ENCODE measurements at regions not wholly inside any gene's neighbourhood (a gene's known extent, or its start where the extent isn't known, plus 50 kb on each side); places are given as distances from the start of the nearest gene placed in this dataset.

- DNase-seq (ENCODE audit: low spot score) = no peak
- Histone ChIP-seq H3K36me3 (ENCODE audit: insufficient read depth, low read length, poor library complexity, severe bottlenecking) (no peaks in the 10 kb centered on the region), H3K4me3 (ENCODE audit: low read depth, low read length, poor library complexity, severe bottlenecking) (no peak overlapping the region), H3K27ac (ENCODE audit: low read depth, low read length, poor library complexity, severe bottlenecking) (no peak overlapping the region), H3K27me3 (replicated peaks; ENCODE audit: insufficient read depth, low read depth, low read length, poor library complexity) (no peaks in the 10 kb centered on the region), H3K9me3 (ENCODE audit: low read depth, low read length, poor library complexity, severe bottlenecking) (peaks cover 12% of the 10 kb centered on the region), H3K4me1 (ENCODE audit: insufficient read depth, low read length, poor library complexity, severe bottlenecking) (no peaks in the 10 kb centered on the region)
- intact Hi-C loops (cut with micrococcal nuclease; ENCODE audit: unreplicated experiment) = no loop called here
- ChIA-PET CTCF (no interaction called here), POLR2A (ENCODE audit: low non-redundant PET) (no interaction called here)
- BruUV-seq (replicated peaks) = no TSS peak
- TF ChIP-seq CTCF (conservative IDR thresholded peaks at IDR 0.05; ENCODE audit: low read depth, low read length) (no peak), EZH2 (IDR thresholded peaks at IDR 0.05; ENCODE audit: borderline replicate concordance, low read depth, low read length, poor library complexity, severe bottlenecking) (no peak)
Measured at GRCh38 chr3:95595416-95596075, 1218.8 kb upstream of the EPHA6 start.

GRCh38 chr3:95607926-95608325 lies 1206.5 kb upstream of the EPHA6 start:
- no TSS peak for BruUV-seq (replicated peaks)
- Histone ChIP-seq H3K4me1 (ENCODE audit: insufficient read depth, low read length, poor library complexity, severe bottlenecking) (no peaks in the 10 kb centered on the region), H3K27me3 (replicated peaks; ENCODE audit: insufficient read depth, low read depth, low read length, poor library complexity) (no peaks in the 10 kb centered on the region), H3K36me3 (ENCODE audit: insufficient read depth, low read length, poor library complexity, severe bottlenecking) (no peaks in the 10 kb centered on the region), H3K9me3 (ENCODE audit: low read depth, low read length, poor library complexity, severe bottlenecking) (peaks cover 18% of the 10 kb centered on the region), H3K4me3 (ENCODE audit: low read depth, low read length, poor library complexity, severe bottlenecking) (no peak overlapping the region), H3K27ac (ENCODE audit: low read depth, low read length, poor library complexity, severe bottlenecking) (no peak overlapping the region)
- intact Hi-C loops (cut with micrococcal nuclease; ENCODE audit: unreplicated experiment) = no loop called here
- TF ChIP-seq EZH2 (IDR thresholded peaks at IDR 0.05; ENCODE audit: borderline replicate concordance, low read depth, low read length, poor library complexity, severe bottlenecking) = no peak
- DNase-seq (ENCODE audit: low spot score) = no peak
- ChIA-PET CTCF (no interaction called here), POLR2A (ENCODE audit: low non-redundant PET) (no interaction called here)

GRCh38 chr3:95609411-95609810 lies 1205.0 kb upstream of the EPHA6 start:
- no peak overlapping the region for H3K4me3 ChIP-seq (ENCODE audit: low read depth, low read length, poor library complexity, severe bottlenecking)
- ChIA-PET POLR2A (ENCODE audit: low non-redundant PET) (no interaction called here), CTCF (no interaction called here)
- H3K4me1 ChIP-seq (ENCODE audit: insufficient read depth, low read length, poor library complexity, severe bottlenecking) = no peaks in the 10 kb centered on the region
- no peak for DNase-seq (ENCODE audit: low spot score)
- no peak overlapping the region for H3K27ac ChIP-seq (ENCODE audit: low read depth, low read length, poor library complexity, severe bottlenecking)
- no peaks in the 10 kb centered on the region for H3K36me3 ChIP-seq (ENCODE audit: insufficient read depth, low read length, poor library complexity, severe bottlenecking)
- peaks cover 15% of the 10 kb centered on the region for H3K9me3 ChIP-seq (ENCODE audit: low read depth, low read length, poor library complexity, severe bottlenecking)
- no peaks in the 10 kb centered on the region for H3K27me3 ChIP-seq (replicated peaks; ENCODE audit: insufficient read depth, low read depth, low read length, poor library complexity)
- no peak for TF ChIP-seq EZH2 (IDR thresholded peaks at IDR 0.05; ENCODE audit: borderline replicate concordance, low read depth, low read length, poor library complexity, severe bottlenecking)
- no peak for TF ChIP-seq CTCF (conservative IDR thresholded peaks at IDR 0.05; ENCODE audit: low read depth, low read length)
- intact Hi-C loops (cut with micrococcal nuclease; ENCODE audit: unreplicated experiment) = no loop called here
- BruUV-seq (replicated peaks) = no TSS peak

GRCh38 chr3:95612611-95613010 lies 1201.8 kb upstream of the EPHA6 start:
- ChIA-PET CTCF (no interaction called here), POLR2A (ENCODE audit: low non-redundant PET) (no interaction called here)
- Histone ChIP-seq H3K4me1 (ENCODE audit: insufficient read depth, low read length, poor library complexity, severe bottlenecking) (no peaks in the 10 kb centered on the region), H3K36me3 (ENCODE audit: insufficient read depth, low read length, poor library complexity, severe bottlenecking) (no peaks in the 10 kb centered on the region), H3K27me3 (replicated peaks; ENCODE audit: insufficient read depth, low read depth, low read length, poor library complexity) (no peaks in the 10 kb centered on the region), H3K9me3 (ENCODE audit: low read depth, low read length, poor library complexity, severe bottlenecking) (peaks cover 18% of the 10 kb centered on the region), H3K4me3 (ENCODE audit: low read depth, low read length, poor library complexity, severe bottlenecking) (no peak overlapping the region), H3K27ac (ENCODE audit: low read depth, low read length, poor library complexity, severe bottlenecking) (no peak overlapping the region)
- intact Hi-C loops (cut with micrococcal nuclease; ENCODE audit: unreplicated experiment) = no loop called here
- BruUV-seq (replicated peaks) = no TSS peak
- TF ChIP-seq CTCF (conservative IDR thresholded peaks at IDR 0.05; ENCODE audit: low read depth, low read length) (no peak), EZH2 (IDR thresholded peaks at IDR 0.05; ENCODE audit: borderline replicate concordance, low read depth, low read length, poor library complexity, severe bottlenecking) (no peak)
- DNase-seq (ENCODE audit: low spot score) = no peak

Measured in A673 (cell line).